ENCODE measurements at regions not wholly inside any gene's neighbourhood (a gene's known extent, or its start where the extent isn't known, plus 50 kb on each side); places are given as distances from the start of the nearest gene placed in this dataset.

GRCh38 chr21:21851657-21852056 lies 853.4 kb downstream of the NCAM2 start:
- intact Hi-C loops (cut with micrococcal nuclease; ENCODE audit: unreplicated experiment), result no loop called here
- Mint-ChIP-seq H3K9me3 (ENCODE audit: unreplicated experiment) (no peaks in the 10 kb centered on the region), H3K36me3 (ENCODE audit: insufficient read depth, unreplicated experiment) (no peaks in the 10 kb centered on the region), H3K27ac (ENCODE audit: unreplicated experiment) (no peak overlapping the region), H3K27me3 (ENCODE audit: insufficient read depth, unreplicated experiment) (peaks cover 9% of the 10 kb centered on the region), H3K4me3 (ENCODE audit: unreplicated experiment) (no peak overlapping the region), H3K4me1 (ENCODE audit: low read depth, unreplicated experiment) (no peaks in the 10 kb centered on the region)
- ChIA-PET CTCF (no interaction called here), POLR2A (no interaction called here)
- H3K9me3 ChIP-seq, result no peaks in the 10 kb centered on the region
- no TSS peak for BruUV-seq (replicated peaks)
- no peaks in the 10 kb centered on the region for H3K36me3 ChIP-seq (ENCODE audit: control insufficient read depth, insufficient read depth, low read length)
- DNase-seq, result no peak
- H3K4me1 ChIP-seq, result no peaks in the 10 kb centered on the region
- no peak for TF ChIP-seq CTCF (IDR thresholded peaks at IDR 0.05; ENCODE audit: insufficient read depth in 1 of 2, low read depth in 1 of 2, low read length in 1 of 2, severe bottlenecking in 1 of 2, unreplicated experiment in 1 of 2)
- H3K4me3 ChIP-seq (ENCODE audit: low read depth, low read length), result no peak overlapping the region
- no peaks in the 10 kb centered on the region for H3K27me3 ChIP-seq (replicated peaks; ENCODE audit: control insufficient read depth, insufficient read depth, low read length)

- Mint-ChIP-seq H3K9me3 (ENCODE audit: unreplicated experiment) (no peaks in the 10 kb centered on the region), H3K4me3 (ENCODE audit: unreplicated experiment) (no peak overlapping the region), H3K27me3 (ENCODE audit: insufficient read depth, unreplicated experiment) (peaks cover 9% of the 10 kb centered on the region), H3K36me3 (ENCODE audit: insufficient read depth, unreplicated experiment) (no peaks in the 10 kb centered on the region), H3K4me1 (ENCODE audit: low read depth, unreplicated experiment) (no peaks in the 10 kb centered on the region), H3K27ac (ENCODE audit: unreplicated experiment) (no peak overlapping the region)
- no peak for TF ChIP-seq CTCF (IDR thresholded peaks at IDR 0.05; ENCODE audit: insufficient read depth in 1 of 2, low read depth in 1 of 2, low read length in 1 of 2, severe bottlenecking in 1 of 2, unreplicated experiment in 1 of 2)
- intact Hi-C loops (cut with micrococcal nuclease; ENCODE audit: unreplicated experiment), result no loop called here
- BruUV-seq (replicated peaks), result no TSS peak
- Histone ChIP-seq H3K27me3 (replicated peaks; ENCODE audit: control insufficient read depth, insufficient read depth, low read length) (no peaks in the 10 kb centered on the region), H3K4me1 (no peaks in the 10 kb centered on the region), H3K9me3 (no peaks in the 10 kb centered on the region), H3K36me3 (ENCODE audit: control insufficient read depth, insufficient read depth, low read length) (no peaks in the 10 kb centered on the region), H3K4me3 (ENCODE audit: low read depth, low read length) (no peak overlapping the region)
- DNase-seq, result no peak
- ChIA-PET CTCF (no interaction called here), POLR2A (no interaction called here)
Measured at GRCh38 chr21:21858502-21859334, 860.5 kb downstream of the NCAM2 start.

GRCh38 chr21:21860888-21861287 lies 862.7 kb downstream of the NCAM2 start:
- Mint-ChIP-seq H3K27me3 (ENCODE audit: insufficient read depth, unreplicated experiment) (peaks cover 2% of the 10 kb centered on the region), H3K4me3 (ENCODE audit: unreplicated experiment) (no peak overlapping the region), H3K9me3 (ENCODE audit: unreplicated experiment) (no peaks in the 10 kb centered on the region), H3K36me3 (ENCODE audit: insufficient read depth, unreplicated experiment) (no peaks in the 10 kb centered on the region), H3K4me1 (ENCODE audit: low read depth, unreplicated experiment) (no peaks in the 10 kb centered on the region), H3K27ac (ENCODE audit: unreplicated experiment) (no peak overlapping the region)
- no peak for TF ChIP-seq CTCF (IDR thresholded peaks at IDR 0.05; ENCODE audit: insufficient read depth in 1 of 2, low read depth in 1 of 2, low read length in 1 of 2, severe bottlenecking in 1 of 2, unreplicated experiment in 1 of 2)
- CTCF ChIA-PET, result no interaction called here
- no peaks in the 10 kb centered on the region for H3K9me3 ChIP-seq
- H3K4me1 ChIP-seq, result no peaks in the 10 kb centered on the region
- no peaks in the 10 kb centered on the region for H3K36me3 ChIP-seq (ENCODE audit: control insufficient read depth, insufficient read depth, low read length)
- POLR2A ChIA-PET, result no interaction called here
- no peaks in the 10 kb centered on the region for H3K27me3 ChIP-seq (replicated peaks; ENCODE audit: control insufficient read depth, insufficient read depth, low read length)
- BruUV-seq (replicated peaks), result no TSS peak
- intact Hi-C loops (cut with micrococcal nuclease; ENCODE audit: unreplicated experiment), result no loop called here
- H3K4me3 ChIP-seq (ENCODE audit: low read depth, low read length), result no peak overlapping the region
- no peak for DNase-seq

Measured in Caco-2 (cell line).